Neural cell (in vitro differentiated cells): ENCODE measurements at regions not wholly inside any gene's neighbourhood (a gene's known extent, or its start where the extent isn't known, plus 50 kb on each side); places are given as distances from the start of the nearest gene placed in this dataset.
"Not testable (repeated sequence)": the region's sequence is repeated elsewhere in the genome, so short reads cannot be mapped to it uniquely, and the experiment has no call there.

Experiments used
- H2AFZ ChIP-seq: fragments of 200-600, 300-800 bp; sonication (generic), shearing (Covaris generic); 2 replicates; pipeline ENCODE4 v1.6.0; 2014; ENCODE audit warnings: low read depth, mild to moderate bottlenecking, antibody characterized with exemption, low read length, moderate library complexity
- H3F3A ChIP-seq: fragments of 200-600 bp; shearing (Covaris generic); 2 replicates; pipeline ENCODE4 v1.6.1; 2016; ENCODE audit warnings: mild to moderate bottlenecking, moderate library complexity, mixed read lengths, antibody characterized with exemption, low read length; ENCODE audit not compliant: insufficient read depth, poor library complexity, severe bottlenecking
- H3K27ac ChIP-seq: fragments of 200-600, 300-800 bp; sonication (generic), shearing (Covaris generic); 2 replicates; pipeline ENCODE4 v1.5.1; 2014; ENCODE audit warnings: mild to moderate bottlenecking, low read length, moderate library complexity
- H3K27me3 ChIP-seq: fragments of 300-800, 200-600 bp; sonication (generic), shearing (Covaris generic); 2 replicates; pipeline ENCODE4 v1.6.0; 2014; ENCODE audit warnings: mild to moderate bottlenecking, low read depth, low read length, moderate library complexity; ENCODE audit not compliant: insufficient read depth
- H3K36me3 ChIP-seq: fragments of 300-800, 200-600 bp; sonication (generic), shearing (Covaris generic); 2 replicates; pipeline ENCODE4 v1.5.1; 2014; ENCODE audit warnings: mild to moderate bottlenecking, antibody characterized with exemption, low read length, moderate library complexity; ENCODE audit not compliant: insufficient read depth
- H3K4me2 ChIP-seq: fragments of 300-800, 200-600 bp; sonication (generic), shearing (Covaris generic); 2 replicates; pipeline ENCODE4 v1.6.0; 2014; ENCODE audit warnings: mild to moderate bottlenecking, low read length
- H3K4me3 ChIP-seq: fragments of 300-800, 200-600 bp; sonication (generic), shearing (Covaris generic); 2 replicates; pipeline ENCODE4 v1.5.1; 2014; ENCODE audit warnings: mild to moderate bottlenecking, low read length, moderate library complexity
- H3K79me2 ChIP-seq: fragments of 200-600 bp; shearing (Covaris generic); replicated peaks from 2 replicates; pipeline ENCODE4 v1.6.0; 2014; ENCODE audit warnings: mild to moderate bottlenecking, low read length, moderate library complexity; ENCODE audit not compliant: insufficient read depth
- H3K9ac ChIP-seq: fragments of 300-800, 200-600 bp; sonication (generic), shearing (Covaris generic); 2 replicates; pipeline ENCODE4 v1.6.1; 2016; ENCODE audit warnings: mild to moderate bottlenecking, low read length, mixed read lengths
- H3K9me2 ChIP-seq: fragments of 200-600 bp; shearing (Covaris generic); 2 replicates; pipeline ENCODE4 v1.6.1; 2016; ENCODE audit warnings: mild to moderate bottlenecking, low read length, mixed read lengths; ENCODE audit not compliant: insufficient read depth
- H3K9me3 ChIP-seq: fragments of 200-600, 300-800 bp; sonication (generic), shearing (Covaris generic); 2 replicates; pipeline ENCODE4 v1.6.1; 2016; ENCODE audit warnings: mild to moderate bottlenecking, mixed run types, low read length, moderate library complexity, mixed read lengths
- H4K20me1 ChIP-seq: fragments of 200-600 bp; shearing (Covaris generic); 2 replicates; pipeline ENCODE4 v1.6.1; 2016; ENCODE audit warnings: mild to moderate bottlenecking, mixed run types; ENCODE audit not compliant: insufficient read depth
- CTCF ChIP-seq: fragments of 450-650 bp; IDR thresholded peaks from 2 replicates; pipeline ENCODE4 v1.5.1; 2014; ENCODE audit warnings: antibody characterized with exemption, mild to moderate bottlenecking, moderate library complexity; ENCODE audit not compliant: poor library complexity, severe bottlenecking
- EP300 ChIP-seq: fragments of 450-650 bp; conservative IDR thresholded peaks from 2 replicates; pipeline ENCODE4 v1.6.1; 2014; ENCODE audit warnings: antibody characterized with exemption, mild to moderate bottlenecking, moderate library complexity; ENCODE audit not compliant: poor library complexity, severe bottlenecking
- EZH2 ChIP-seq: fragments of 200-600, 300-800 bp; shearing (Covaris generic), sonication (generic); IDR thresholded peaks from 2 replicates; pipeline ENCODE4 v1.6.1; 2014; ENCODE audit warnings: antibody characterized with exemption, low read length, borderline replicate concordance, mild to moderate bottlenecking; ENCODE audit not compliant: insufficient read depth, poor library complexity, severe bottlenecking
- MXI1 ChIP-seq: fragments of 450-650 bp; conservative IDR thresholded peaks from 2 replicates; pipeline ENCODE4 v1.6.1; 2014; ENCODE audit warnings: antibody characterized with exemption, mild to moderate bottlenecking; ENCODE audit not compliant: poor library complexity, severe bottlenecking
- POLR2AphosphoS5 ChIP-seq: IDR thresholded peaks from 2 replicates; pipeline ENCODE4 v1.6.1; 2012
- RAD21 ChIP-seq: fragments of 450-650 bp; conservative IDR thresholded peaks from 2 replicates; pipeline ENCODE4 v1.6.1; 2014; ENCODE audit warnings: antibody characterized with exemption, mild to moderate bottlenecking, moderate library complexity
- SMC3 ChIP-seq: fragments of 450-650 bp; conservative IDR thresholded peaks from 2 replicates; pipeline ENCODE4 v1.6.1; 2014; ENCODE audit warnings: antibody characterized with exemption, mild to moderate bottlenecking, moderate library complexity; ENCODE audit not compliant: poor library complexity
- TAF1 ChIP-seq: IDR thresholded peaks from 2 replicates; pipeline ENCODE4 v1.6.1; 2012; ENCODE audit warnings: low read depth
- TF ChIP-seq, protein P1 (sequence below): IDR thresholded peaks from 2 replicates; pipeline ENCODE4 v1.6.1; 2012; ENCODE audit warnings: borderline replicate concordance

- no peaks in the 10 kb centered on the region for H3K9me3 ChIP-seq
- H3K9ac ChIP-seq, result no peak overlapping the region
- no peaks in the 10 kb centered on the region for H3K79me2 ChIP-seq
- H2AFZ ChIP-seq, result no peak overlapping the region
- H3K27ac ChIP-seq, result no peak overlapping the region
- H4K20me1 ChIP-seq, result no peaks in the 10 kb centered on the region
- no peak for TF ChIP-seq MXI1
- H3K4me3 ChIP-seq, result no peak overlapping the region
- H3K36me3 ChIP-seq, result no peaks in the 10 kb centered on the region
- H3F3A ChIP-seq, result no peaks in the 10 kb centered on the region
- no peaks in the 10 kb centered on the region for H3K9me2 ChIP-seq
- H3K27me3 ChIP-seq, result no peaks in the 10 kb centered on the region
- H3K4me2 ChIP-seq, result no peak overlapping the region
Measured at GRCh38 chr15:37425541-37425940, 325.2 kb upstream of the MEIS2 start.

DNA sequence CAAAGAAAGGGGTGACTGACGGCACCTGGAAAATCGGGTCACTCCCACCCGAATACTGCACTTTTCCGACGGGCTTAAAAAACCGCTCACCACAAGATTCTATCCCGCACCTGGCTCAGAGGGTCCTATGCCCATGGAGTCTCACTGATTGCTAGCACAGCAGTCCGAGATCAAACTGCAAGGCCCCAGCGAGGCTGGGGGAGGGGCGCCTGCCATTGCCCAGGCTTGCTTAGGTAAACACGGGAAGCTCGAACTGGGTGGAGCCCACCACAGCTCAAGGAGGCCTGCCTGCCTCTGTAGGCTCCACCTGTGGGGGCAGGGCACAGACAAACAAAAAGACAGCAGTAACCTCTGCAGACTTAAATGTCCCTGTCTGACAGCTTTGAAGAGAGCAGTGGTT is 327.0 kb upstream of the MEIS2 start:
- H3K4me3 ChIP-seq, H3K27ac ChIP-seq, H3K4me2 ChIP-seq, H2AFZ ChIP-seq, H3K9me2 ChIP-seq, H3K27me3 ChIP-seq, H3K9me3 ChIP-seq, H4K20me1 ChIP-seq, H3K79me2 ChIP-seq, H3F3A ChIP-seq, H3K36me3 ChIP-seq, H3K9ac ChIP-seq: not testable (repeated sequence)

DNA sequence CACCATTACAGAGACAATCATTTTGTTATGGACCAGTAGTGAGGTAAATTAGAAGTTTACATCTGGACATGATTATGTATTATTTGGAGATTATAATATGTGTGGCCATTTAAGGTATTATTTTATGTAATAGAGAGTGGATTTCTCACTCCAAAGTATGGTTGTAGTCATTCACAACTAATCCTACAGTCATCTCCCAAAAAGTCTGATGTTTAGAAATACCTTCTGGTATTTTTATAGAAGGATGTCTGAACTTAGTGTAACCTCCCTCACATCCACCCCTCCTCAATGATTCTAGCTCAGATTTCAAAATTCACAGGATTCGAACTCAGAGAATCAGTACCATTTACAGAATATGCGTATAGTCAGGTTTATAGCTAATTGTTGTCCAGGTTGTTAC is 346.6 kb upstream of the MEIS2 start:
- Histone ChIP-seq H4K20me1 (no peaks in the 10 kb centered on the region), H3K9ac (no peak overlapping the region), H3F3A (no peaks in the 10 kb centered on the region), H3K9me2 (no peaks in the 10 kb centered on the region), H3K27ac (no peak overlapping the region), H3K4me3 (no peak overlapping the region), H3K4me2 (no peak overlapping the region), H3K9me3 (no peaks in the 10 kb centered on the region), H2AFZ (no peak overlapping the region), H3K36me3 (no peaks in the 10 kb centered on the region), H3K79me2 (no peaks in the 10 kb centered on the region), H3K27me3 (no peaks in the 10 kb centered on the region)
- TF ChIP-seq RAD21 (no peak), TAF1 (no peak), SMC3 (no peak), CTCF (no peak), MXI1 (no peak), EP300 (no peak), EZH2 (no peak), POLR2AphosphoS5 (no peak)
- TF ChIP-seq, protein P1, sequence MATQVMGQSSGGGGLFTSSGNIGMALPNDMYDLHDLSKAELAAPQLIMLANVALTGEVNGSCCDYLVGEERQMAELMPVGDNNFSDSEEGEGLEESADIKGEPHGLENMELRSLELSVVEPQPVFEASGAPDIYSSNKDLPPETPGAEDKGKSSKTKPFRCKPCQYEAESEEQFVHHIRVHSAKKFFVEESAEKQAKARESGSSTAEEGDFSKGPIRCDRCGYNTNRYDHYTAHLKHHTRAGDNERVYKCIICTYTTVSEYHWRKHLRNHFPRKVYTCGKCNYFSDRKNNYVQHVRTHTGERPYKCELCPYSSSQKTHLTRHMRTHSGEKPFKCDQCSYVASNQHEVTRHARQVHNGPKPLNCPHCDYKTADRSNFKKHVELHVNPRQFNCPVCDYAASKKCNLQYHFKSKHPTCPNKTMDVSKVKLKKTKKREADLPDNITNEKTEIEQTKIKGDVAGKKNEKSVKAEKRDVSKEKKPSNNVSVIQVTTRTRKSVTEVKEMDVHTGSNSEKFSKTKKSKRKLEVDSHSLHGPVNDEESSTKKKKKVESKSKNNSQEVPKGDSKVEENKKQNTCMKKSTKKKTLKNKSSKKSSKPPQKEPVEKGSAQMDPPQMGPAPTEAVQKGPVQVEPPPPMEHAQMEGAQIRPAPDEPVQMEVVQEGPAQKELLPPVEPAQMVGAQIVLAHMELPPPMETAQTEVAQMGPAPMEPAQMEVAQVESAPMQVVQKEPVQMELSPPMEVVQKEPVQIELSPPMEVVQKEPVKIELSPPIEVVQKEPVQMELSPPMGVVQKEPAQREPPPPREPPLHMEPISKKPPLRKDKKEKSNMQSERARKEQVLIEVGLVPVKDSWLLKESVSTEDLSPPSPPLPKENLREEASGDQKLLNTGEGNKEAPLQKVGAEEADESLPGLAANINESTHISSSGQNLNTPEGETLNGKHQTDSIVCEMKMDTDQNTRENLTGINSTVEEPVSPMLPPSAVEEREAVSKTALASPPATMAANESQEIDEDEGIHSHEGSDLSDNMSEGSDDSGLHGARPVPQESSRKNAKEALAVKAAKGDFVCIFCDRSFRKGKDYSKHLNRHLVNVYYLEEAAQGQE, result no peak
